GM18861 (cell line): ENCODE measurements at regions not wholly inside any gene's neighbourhood (a gene's known extent, or its start where the extent isn't known, plus 50 kb on each side); places are given as distances from the start of the nearest gene placed in this dataset.
"Not testable (repeated sequence)": the region's sequence is repeated elsewhere in the genome, so short reads cannot be mapped to it uniquely, and the experiment has no call there.

Experiments
- ATAC-seq: cut with Tn5 transposase; IDR thresholded peaks from one replicate; pipeline ENCODE4 v1.9.1; 2021; ENCODE audit not compliant: unreplicated experiment

- ATAC-seq = no peak
Measured at GRCh38 chr10:33039181-33039580, 81.2 kb upstream of the ITGB1 start.

- ATAC-seq = no peak
Measured at GRCh38 chr10:33038672-33039071, 80.6 kb upstream of the ITGB1 start.

- no peak for ATAC-seq
Measured at GRCh38 chr10:33037726-33038125, 79.7 kb upstream of the ITGB1 start.

- no peak for ATAC-seq
Measured at GRCh38 chr10:33036670-33037069, 78.6 kb upstream of the ITGB1 start.

GRCh38 chr10:33035411-33035810 lies 77.4 kb upstream of the ITGB1 start:
- ATAC-seq = no peak

GRCh38 chr10:33034931-33035330 lies 76.9 kb upstream of the ITGB1 start:
- ATAC-seq = no peak

GRCh38 chr10:33032654-33033151 lies 74.7 kb upstream of the ITGB1 start:
- ATAC-seq = no peak

GRCh38 chr10:33031815-33032653 lies 74.0 kb upstream of the ITGB1 start:
- ATAC-seq = no peak

GRCh38 chr10:33031171-33031570 lies 73.1 kb upstream of the ITGB1 start:
- ATAC-seq = no peak

- ATAC-seq = not testable (repeated sequence)
Measured at GRCh38 chr10:33028515-33028914, 70.5 kb upstream of the ITGB1 start.

GRCh38 chr10:33027088-33027487 lies 69.1 kb upstream of the ITGB1 start:
- ATAC-seq = no peak

- ATAC-seq = no peak
Measured at GRCh38 chr10:33026422-33026821, 68.4 kb upstream of the ITGB1 start.

- no peak for ATAC-seq
Measured at GRCh38 chr10:33025910-33026309, 67.9 kb upstream of the ITGB1 start.

GRCh38 chr10:33025039-33025438 lies 67.0 kb upstream of the ITGB1 start:
- no peak for ATAC-seq

- no peak for ATAC-seq
Measured at GRCh38 chr10:33022691-33023090, 64.7 kb upstream of the ITGB1 start.

GRCh38 chr10:33022090-33022489 lies 64.1 kb upstream of the ITGB1 start:
- no peak for ATAC-seq

- no peak for ATAC-seq
Measured at GRCh38 chr10:33016988-33017387, 59.0 kb upstream of the ITGB1 start.

- no peak for ATAC-seq
Measured at GRCh38 chr10:33015761-33016547, 57.9 kb upstream of the ITGB1 start.

GRCh38 chr10:33013331-33013730 lies 55.3 kb upstream of the ITGB1 start:
- not testable (repeated sequence) for ATAC-seq

GRCh38 chr10:33012306-33012705 lies 54.3 kb upstream of the ITGB1 start:
- no peak for ATAC-seq

GRCh38 chr10:33010132-33011037 lies 52.4 kb upstream of the ITGB1 start:
- no peak for ATAC-seq
